ENCODE measurements at regions not wholly inside any gene's neighbourhood (a gene's known extent, or its start where the extent isn't known, plus 50 kb on each side); places are given as distances from the start of the nearest gene placed in this dataset.

DNA sequence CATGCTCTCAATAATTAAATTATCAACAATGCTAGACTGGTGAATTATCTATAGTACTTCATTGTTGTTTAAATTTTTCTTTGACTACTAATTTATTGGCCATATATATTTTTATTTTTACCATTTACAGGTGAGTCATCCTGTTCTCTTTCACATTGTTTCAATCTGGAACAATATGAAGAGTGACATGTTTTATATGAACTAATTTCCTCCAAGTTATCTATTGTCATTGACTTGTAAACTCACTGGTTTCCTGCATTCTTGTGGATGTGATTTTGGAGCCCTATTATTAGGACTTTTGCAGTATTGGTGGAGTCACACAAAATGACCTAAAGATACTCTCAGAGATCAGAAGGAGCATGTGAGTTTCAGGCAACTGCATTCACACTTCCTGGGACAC is 297.7 kb downstream of the AEBP2 start:
- no peaks in the 10 kb centered on the region for H3K9me3 ChIP-seq (ENCODE audit: control insufficient read depth in 3 of 3, low read length in 3 of 3)
- H3K27me3 ChIP-seq (ENCODE audit: control insufficient read depth in 3 of 3, insufficient read depth in 3 of 3, low read length in 3 of 3): no peaks in the 10 kb centered on the region
- no peaks in the 10 kb centered on the region for H3K36me3 ChIP-seq (ENCODE audit: control insufficient read depth in 3 of 3, insufficient read depth in 3 of 3, low read length in 3 of 3)
- no peak overlapping the region for H3K27ac ChIP-seq (ENCODE audit: low read depth, low read length)
- no peak overlapping the region for H3K4me3 ChIP-seq (ENCODE audit: low read length in 3 of 3)
- H3K4me1 ChIP-seq (ENCODE audit: control insufficient read depth in 3 of 3, insufficient read depth in 3 of 3, low read length in 3 of 3): no peaks in the 10 kb centered on the region
- H3K9ac ChIP-seq (ENCODE audit: low read depth in 1 of 3, low read length in 3 of 3): no peak overlapping the region

DNA sequence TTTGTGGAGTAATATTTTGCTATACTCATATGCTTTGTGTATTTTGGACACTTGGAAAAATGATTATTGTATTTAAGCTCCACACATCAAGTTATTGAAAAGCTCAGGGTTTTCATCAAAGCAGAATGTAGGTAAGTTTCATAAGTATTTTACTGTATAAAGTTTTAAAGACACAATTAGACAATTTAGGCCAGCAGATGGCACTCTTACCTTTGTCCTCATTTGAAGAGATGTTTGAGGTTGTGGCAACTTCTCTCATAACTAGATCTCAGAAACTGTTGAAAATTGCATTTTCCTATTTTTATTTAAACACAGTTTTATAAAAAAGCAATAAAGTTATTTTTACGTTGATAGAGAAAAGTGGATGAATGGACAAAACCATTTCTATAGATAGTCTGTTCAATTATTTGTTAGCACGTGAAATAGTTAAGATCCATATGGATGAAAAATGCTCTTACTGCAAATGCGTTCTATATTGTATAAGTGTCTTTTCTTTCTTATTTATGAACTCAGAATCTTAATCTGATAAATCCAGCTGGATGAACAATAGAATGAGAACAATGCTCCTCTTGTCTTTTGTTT is 300.0 kb downstream of the AEBP2 start:
- H3K27ac ChIP-seq (ENCODE audit: low read depth, low read length): no peak overlapping the region
- H3K36me3 ChIP-seq (ENCODE audit: control insufficient read depth in 3 of 3, insufficient read depth in 3 of 3, low read length in 3 of 3): no peaks in the 10 kb centered on the region
- H3K4me3 ChIP-seq (ENCODE audit: low read length in 3 of 3): no peak overlapping the region
- no peaks in the 10 kb centered on the region for H3K9me3 ChIP-seq (ENCODE audit: control insufficient read depth in 3 of 3, low read length in 3 of 3)
- H3K27me3 ChIP-seq (ENCODE audit: control insufficient read depth in 3 of 3, insufficient read depth in 3 of 3, low read length in 3 of 3): no peaks in the 10 kb centered on the region
- no peak overlapping the region for H3K9ac ChIP-seq (ENCODE audit: low read depth in 1 of 3, low read length in 3 of 3)
- H3K4me1 ChIP-seq (ENCODE audit: control insufficient read depth in 3 of 3, insufficient read depth in 3 of 3, low read length in 3 of 3): no peaks in the 10 kb centered on the region

DNA sequence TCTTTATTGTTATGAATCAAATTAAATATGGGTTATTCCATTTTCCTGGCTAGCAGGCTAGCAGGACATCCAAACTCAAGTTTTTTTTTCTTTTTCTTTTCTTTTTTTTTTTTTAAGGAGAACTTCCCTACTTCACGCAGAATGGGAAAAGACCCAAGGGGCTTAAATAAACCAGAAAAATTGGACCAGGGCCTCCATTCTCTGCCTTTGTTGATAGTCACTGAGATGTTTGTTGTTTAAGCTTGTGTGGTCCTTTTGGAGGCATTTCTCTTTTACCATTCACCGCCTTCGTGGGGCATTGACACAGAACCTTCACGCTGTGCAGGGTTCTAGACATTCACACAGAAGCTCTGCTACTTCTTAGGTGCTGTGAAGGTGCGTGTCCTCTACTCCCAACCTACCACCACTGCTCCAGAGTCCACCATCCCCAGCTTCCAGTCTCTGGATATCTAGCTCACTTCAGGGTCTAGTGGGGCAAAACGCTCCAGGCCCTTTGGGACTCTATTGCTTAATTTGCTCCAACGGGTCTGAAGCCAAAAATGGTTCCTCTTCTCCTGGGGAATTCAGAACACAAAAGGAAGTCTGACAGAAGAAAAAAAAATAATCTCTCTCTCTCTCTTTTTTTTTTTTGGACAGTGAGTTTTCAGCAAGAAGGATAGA is 301.3 kb downstream of the AEBP2 start:
- Histone ChIP-seq H3K9me3 (ENCODE audit: control insufficient read depth in 3 of 3, low read length in 3 of 3) (no peaks in the 10 kb centered on the region), H3K27ac (ENCODE audit: low read depth, low read length) (no peak overlapping the region), H3K9ac (ENCODE audit: low read depth in 1 of 3, low read length in 3 of 3) (no peak overlapping the region), H3K36me3 (ENCODE audit: control insufficient read depth in 3 of 3, insufficient read depth in 3 of 3, low read length in 3 of 3) (no peaks in the 10 kb centered on the region), H3K4me3 (ENCODE audit: low read length in 3 of 3) (no peak overlapping the region), H3K27me3 (ENCODE audit: control insufficient read depth in 3 of 3, insufficient read depth in 3 of 3, low read length in 3 of 3) (no peaks in the 10 kb centered on the region), H3K4me1 (ENCODE audit: control insufficient read depth in 3 of 3, insufficient read depth in 3 of 3, low read length in 3 of 3) (no peaks in the 10 kb centered on the region)

DNA sequence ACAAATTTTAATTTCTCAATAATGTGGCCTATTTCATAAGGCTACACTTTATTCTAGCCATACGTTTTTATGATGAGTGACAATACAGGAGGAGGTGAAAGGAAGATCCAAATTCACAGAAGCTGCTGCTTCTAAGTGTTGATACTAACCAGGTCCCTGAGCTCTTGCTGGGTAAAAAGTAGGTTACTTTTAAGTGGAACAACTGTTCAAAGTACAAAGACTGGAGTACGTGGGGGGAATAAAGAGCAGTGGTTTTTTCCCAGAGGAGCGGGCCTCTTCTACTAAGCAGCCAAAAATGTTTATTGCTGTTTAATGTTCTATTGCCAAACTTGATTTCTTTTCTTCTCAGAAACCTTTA is 301.8 kb downstream of the AEBP2 start:
- Histone ChIP-seq H3K27ac (ENCODE audit: low read depth, low read length) (no peak overlapping the region), H3K4me3 (ENCODE audit: low read length in 3 of 3) (no peak overlapping the region), H3K36me3 (ENCODE audit: control insufficient read depth in 3 of 3, insufficient read depth in 3 of 3, low read length in 3 of 3) (no peaks in the 10 kb centered on the region), H3K9ac (ENCODE audit: low read depth in 1 of 3, low read length in 3 of 3) (no peak overlapping the region), H3K27me3 (ENCODE audit: control insufficient read depth in 3 of 3, insufficient read depth in 3 of 3, low read length in 3 of 3) (no peaks in the 10 kb centered on the region), H3K4me1 (ENCODE audit: control insufficient read depth in 3 of 3, insufficient read depth in 3 of 3, low read length in 3 of 3) (no peaks in the 10 kb centered on the region), H3K9me3 (ENCODE audit: control insufficient read depth in 3 of 3, low read length in 3 of 3) (no peaks in the 10 kb centered on the region)

DNA sequence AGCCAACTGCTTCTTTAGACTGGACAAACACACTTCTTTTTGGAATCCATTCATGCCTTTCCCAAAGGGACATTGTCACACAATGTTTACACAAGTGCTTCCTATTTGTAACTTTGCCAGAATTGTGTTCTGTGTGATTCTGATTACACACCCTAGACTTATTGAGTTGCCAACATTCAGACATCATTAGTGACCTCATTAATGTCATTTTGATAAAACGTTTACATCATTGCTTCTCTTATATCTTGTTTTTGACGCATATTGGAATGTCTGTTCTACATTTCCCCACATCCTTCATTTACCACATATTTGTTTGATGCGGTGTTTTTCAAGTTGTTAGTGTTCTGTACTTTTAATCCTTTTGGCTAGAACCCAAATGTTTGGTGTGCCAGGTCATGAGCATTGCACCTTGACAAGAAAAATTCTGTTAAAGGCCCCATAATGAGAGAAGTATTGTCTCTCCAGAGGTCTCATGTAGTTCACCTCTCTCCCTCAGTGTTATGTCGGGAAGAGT is 305.5 kb downstream of the AEBP2 start:
- H3K9ac ChIP-seq (ENCODE audit: low read depth in 1 of 3, low read length in 3 of 3): no peak overlapping the region

DNA sequence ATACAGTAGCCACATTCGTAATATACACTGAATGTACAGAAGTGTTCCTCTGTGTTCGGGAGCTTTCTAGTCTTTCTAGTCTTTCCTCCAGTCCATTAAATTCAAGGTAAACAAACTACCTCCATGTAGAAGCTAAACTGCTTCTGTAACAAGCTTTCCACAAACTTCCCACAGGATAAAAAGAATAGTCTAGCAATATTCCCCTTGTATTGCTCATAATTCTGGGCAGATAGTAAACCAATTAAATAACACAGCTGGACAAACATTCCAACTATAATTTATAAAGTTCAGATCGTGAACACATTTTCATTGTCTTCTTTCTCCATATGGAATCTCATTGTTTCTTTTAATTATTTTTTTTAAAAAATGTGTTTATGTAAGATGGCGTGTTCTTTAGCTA is 307.2 kb downstream of the AEBP2 start:
- H3K36me3 ChIP-seq (ENCODE audit: control insufficient read depth in 3 of 3, insufficient read depth in 3 of 3, low read length in 3 of 3): no peaks in the 10 kb centered on the region
- H3K4me3 ChIP-seq (ENCODE audit: low read length in 3 of 3): no peak overlapping the region
- no peaks in the 10 kb centered on the region for H3K9me3 ChIP-seq (ENCODE audit: control insufficient read depth in 3 of 3, low read length in 3 of 3)
- no peak overlapping the region for H3K27ac ChIP-seq (ENCODE audit: low read depth, low read length)
- H3K27me3 ChIP-seq (ENCODE audit: control insufficient read depth in 3 of 3, insufficient read depth in 3 of 3, low read length in 3 of 3): no peaks in the 10 kb centered on the region
- H3K4me1 ChIP-seq (ENCODE audit: control insufficient read depth in 3 of 3, insufficient read depth in 3 of 3, low read length in 3 of 3): no peaks in the 10 kb centered on the region
- H3K9ac ChIP-seq (ENCODE audit: low read depth in 1 of 3, low read length in 3 of 3): no peak overlapping the region

More for the DNA sequence above, 305.5 kb downstream of the AEBP2 start:
- H3K9me3 ChIP-seq (ENCODE audit: control insufficient read depth in 3 of 3, low read length in 3 of 3): no peaks in the 10 kb centered on the region
- H3K27me3 ChIP-seq (ENCODE audit: control insufficient read depth in 3 of 3, insufficient read depth in 3 of 3, low read length in 3 of 3): no peaks in the 10 kb centered on the region
- no peak overlapping the region for H3K27ac ChIP-seq (ENCODE audit: low read depth, low read length)
- H3K4me3 ChIP-seq (ENCODE audit: low read length in 3 of 3): no peak overlapping the region
- H3K4me1 ChIP-seq (ENCODE audit: control insufficient read depth in 3 of 3, insufficient read depth in 3 of 3, low read length in 3 of 3): no peaks in the 10 kb centered on the region
- H3K36me3 ChIP-seq (ENCODE audit: control insufficient read depth in 3 of 3, insufficient read depth in 3 of 3, low read length in 3 of 3): no peaks in the 10 kb centered on the region

DNA sequence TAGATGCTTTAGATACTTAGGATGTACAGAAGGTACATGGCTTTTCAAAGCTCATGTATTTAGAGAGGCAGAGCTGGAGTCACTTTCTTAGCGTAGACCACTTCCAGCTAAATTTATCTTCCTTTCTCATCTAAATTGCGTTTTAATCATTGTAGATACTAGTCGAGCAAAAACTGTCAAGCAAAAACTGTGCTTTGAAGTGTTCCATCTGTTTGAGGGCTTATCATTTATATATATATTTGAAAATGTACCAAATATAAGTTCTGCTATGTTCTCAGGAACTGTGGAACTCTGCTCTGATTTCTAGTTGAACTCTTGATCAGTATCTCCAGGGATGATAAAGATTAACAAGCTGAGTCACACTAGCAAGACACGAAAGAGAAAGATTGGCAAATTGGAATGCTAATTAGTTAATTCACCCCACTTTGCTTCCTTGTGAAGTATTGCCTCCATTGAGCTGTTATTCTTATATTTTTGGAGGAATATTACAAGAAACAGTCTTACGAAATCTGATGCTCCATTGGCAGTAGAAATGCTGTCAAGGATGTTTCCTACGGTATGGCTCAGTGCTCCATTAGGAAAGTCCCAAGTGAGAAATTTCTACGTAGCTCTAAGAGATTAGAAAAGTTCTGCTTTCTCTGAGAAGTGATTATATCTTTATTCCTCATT is 310.7 kb downstream of the AEBP2 start:
- Histone ChIP-seq H3K36me3 (ENCODE audit: control insufficient read depth in 3 of 3, insufficient read depth in 3 of 3, low read length in 3 of 3) (no peaks in the 10 kb centered on the region), H3K27ac (ENCODE audit: low read depth, low read length) (no peak overlapping the region), H3K9ac (ENCODE audit: low read depth in 1 of 3, low read length in 3 of 3) (no peak overlapping the region), H3K9me3 (ENCODE audit: control insufficient read depth in 3 of 3, low read length in 3 of 3) (peaks cover 0 to 5% (median 2%) of the 10 kb centered on the region in 3 donors), H3K27me3 (ENCODE audit: control insufficient read depth in 3 of 3, insufficient read depth in 3 of 3, low read length in 3 of 3) (no peaks in the 10 kb centered on the region), H3K4me1 (ENCODE audit: control insufficient read depth in 3 of 3, insufficient read depth in 3 of 3, low read length in 3 of 3) (no peaks in the 10 kb centered on the region), H3K4me3 (ENCODE audit: low read length in 3 of 3) (no peak overlapping the region)

DNA sequence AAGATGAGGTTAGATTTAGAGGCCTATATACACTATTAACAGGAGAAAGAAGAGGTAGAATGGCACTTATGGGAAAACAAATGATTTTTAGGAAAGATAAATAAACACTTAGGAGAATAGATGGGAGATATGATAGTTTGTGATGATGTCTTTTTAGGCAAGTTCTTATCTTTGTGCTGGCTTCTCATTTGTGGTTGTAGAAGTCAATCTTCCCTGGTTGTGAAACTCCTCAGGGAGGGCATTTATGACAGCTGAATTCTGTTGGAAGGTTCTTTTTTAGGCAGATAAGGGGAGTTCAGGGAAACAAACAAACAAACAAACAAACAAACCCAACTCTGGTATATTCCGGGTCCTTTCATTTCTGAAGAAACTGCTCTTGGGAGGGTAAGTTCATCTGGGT is 311.8 kb downstream of the AEBP2 start:
- no peak overlapping the region for H3K27ac ChIP-seq (ENCODE audit: low read depth, low read length)

DNA sequence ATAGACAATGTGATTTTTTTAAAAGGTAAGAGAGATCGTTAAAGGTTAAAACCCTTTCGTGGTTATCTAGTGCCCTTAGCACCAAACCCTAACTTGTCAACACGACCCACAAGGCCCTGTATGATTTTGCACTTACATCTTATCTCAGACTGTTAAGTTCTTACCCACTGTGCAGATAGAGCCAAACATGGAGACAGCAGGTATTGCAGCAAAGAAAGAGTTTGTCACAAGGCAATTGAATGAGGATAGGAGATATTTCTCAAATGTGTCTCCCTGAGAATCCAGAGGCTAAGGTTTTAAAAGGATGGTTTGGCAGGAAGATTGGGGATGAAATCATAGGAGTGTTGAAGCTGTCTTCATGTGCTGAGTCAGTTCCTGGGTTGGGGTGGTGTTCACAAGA is 313.4 kb downstream of the AEBP2 start:
- Histone ChIP-seq H3K27ac (ENCODE audit: low read depth, low read length) (no peak overlapping the region), H3K4me1 (ENCODE audit: control insufficient read depth in 3 of 3, insufficient read depth in 3 of 3, low read length in 3 of 3) (no peaks in the 10 kb centered on the region), H3K27me3 (ENCODE audit: control insufficient read depth in 3 of 3, insufficient read depth in 3 of 3, low read length in 3 of 3) (no peaks in the 10 kb centered on the region), H3K4me3 (ENCODE audit: low read length in 3 of 3) (no peak overlapping the region), H3K9me3 (ENCODE audit: control insufficient read depth in 3 of 3, low read length in 3 of 3) (peaks cover 0 to 5% (median 2%) of the 10 kb centered on the region in 3 donors), H3K9ac (ENCODE audit: low read depth in 1 of 3, low read length in 3 of 3) (no peak overlapping the region), H3K36me3 (ENCODE audit: control insufficient read depth in 3 of 3, insufficient read depth in 3 of 3, low read length in 3 of 3) (no peaks in the 10 kb centered on the region)

More for the DNA sequence above, 311.8 kb downstream of the AEBP2 start:
- Histone ChIP-seq H3K4me3 (ENCODE audit: low read length in 3 of 3) (no peak overlapping the region), H3K9me3 (ENCODE audit: control insufficient read depth in 3 of 3, low read length in 3 of 3) (peaks cover 0 to 5% (median 2%) of the 10 kb centered on the region in 3 donors), H3K36me3 (ENCODE audit: control insufficient read depth in 3 of 3, insufficient read depth in 3 of 3, low read length in 3 of 3) (no peaks in the 10 kb centered on the region), H3K4me1 (ENCODE audit: control insufficient read depth in 3 of 3, insufficient read depth in 3 of 3, low read length in 3 of 3) (no peaks in the 10 kb centered on the region), H3K27me3 (ENCODE audit: control insufficient read depth in 3 of 3, insufficient read depth in 3 of 3, low read length in 3 of 3) (no peaks in the 10 kb centered on the region), H3K9ac (ENCODE audit: low read depth in 1 of 3, low read length in 3 of 3) (no peak overlapping the region)

DNA sequence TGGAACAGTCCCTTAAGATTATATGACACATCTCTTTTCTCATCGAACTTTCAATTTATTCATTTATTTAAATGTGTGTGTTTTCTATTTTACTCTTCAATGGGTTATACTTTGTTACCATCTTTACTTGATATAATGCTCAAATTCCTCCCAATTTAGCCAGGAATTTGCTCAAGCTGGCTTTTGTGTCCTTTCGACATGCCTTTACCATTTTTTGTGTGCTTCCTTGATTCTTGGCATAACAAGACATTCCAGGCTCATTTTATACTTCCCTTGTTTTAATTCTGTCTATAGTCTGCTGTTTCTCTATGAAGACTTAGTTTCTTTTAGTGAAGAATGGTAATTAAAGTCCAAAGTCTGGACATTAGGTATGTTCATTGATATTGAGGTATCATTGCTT is 315.8 kb downstream of the AEBP2 start:
- Histone ChIP-seq H3K27ac (ENCODE audit: low read depth, low read length) (no peak overlapping the region), H3K9me3 (ENCODE audit: control insufficient read depth in 3 of 3, low read length in 3 of 3) (peaks cover 0 to 5% (median 2%) of the 10 kb centered on the region in 3 donors), H3K4me3 (ENCODE audit: low read length in 3 of 3) (no peak overlapping the region), H3K4me1 (ENCODE audit: control insufficient read depth in 3 of 3, insufficient read depth in 3 of 3, low read length in 3 of 3) (no peaks in the 10 kb centered on the region), H3K36me3 (ENCODE audit: control insufficient read depth in 3 of 3, insufficient read depth in 3 of 3, low read length in 3 of 3) (no peaks in the 10 kb centered on the region), H3K27me3 (ENCODE audit: control insufficient read depth in 3 of 3, insufficient read depth in 3 of 3, low read length in 3 of 3) (no peaks in the 10 kb centered on the region), H3K9ac (ENCODE audit: low read depth in 1 of 3, low read length in 3 of 3) (no peak overlapping the region)

Data from skeletal muscle tissue (tissue), 3 donors.